ENCODE measurements at regions not wholly inside any gene's neighbourhood (a gene's known extent, or its start where the extent isn't known, plus 50 kb on each side); places are given as distances from the start of the nearest gene placed in this dataset.
A peak's percentile ranks its signal among the peaks of the same experiment; 100 is the strongest.
"Not testable (repeated sequence)": the region's sequence is repeated elsewhere in the genome, so short reads cannot be mapped to it uniquely, and the experiment has no call there.

- DNase-seq: no peak
Observed at GRCh38 chr4:184907810-184908209, 82.0 kb upstream of the ACSL1 start.

GRCh38 chr4:184911310-184911709 lies 85.5 kb upstream of the ACSL1 start:
- peak in 1 of 2 donors; percentile 4 for DNase-seq

GRCh38 chr4:184913356-184914143 lies 87.8 kb upstream of the ACSL1 start:
- DNase-seq: no peak

GRCh38 chr4:184918799-184919198 lies 93.0 kb upstream of the ACSL1 start:
- not testable (repeated sequence) for DNase-seq

GRCh38 chr4:184921456-184921855 lies 95.7 kb upstream of the ACSL1 start:
- no peak for DNase-seq

- DNase-seq: no peak
Observed at GRCh38 chr4:184922301-184922700, 96.0 kb upstream of the HELT start.

GRCh38 chr4:184924516-184924915 lies 93.8 kb upstream of the HELT start:
- no peak for DNase-seq

- no peak for DNase-seq
Observed at GRCh38 chr4:184929476-184929875, 88.8 kb upstream of the HELT start.

- no peak for DNase-seq
Observed at GRCh38 chr4:184930026-184930425, 88.3 kb upstream of the HELT start.

- DNase-seq: no peak
Observed at GRCh38 chr4:184932343-184932742, 85.9 kb upstream of the HELT start.

GRCh38 chr4:184933311-184933710 lies 85.0 kb upstream of the HELT start:
- DNase-seq: no peak

GRCh38 chr4:184934184-184934583 lies 84.1 kb upstream of the HELT start:
- DNase-seq: no peak

- no peak for DNase-seq
Observed at GRCh38 chr4:184934961-184935360, 83.3 kb upstream of the HELT start.

GRCh38 chr4:184936071-184936470 lies 82.2 kb upstream of the HELT start:
- no peak for DNase-seq

GRCh38 chr4:184937030-184937710 lies 81.1 kb upstream of the HELT start:
- DNase-seq: no peak

- no peak for DNase-seq
Observed at GRCh38 chr4:184937745-184938144, 80.5 kb upstream of the HELT start.

- no peak for DNase-seq
Observed at GRCh38 chr4:184938871-184939270, 79.4 kb upstream of the HELT start.

GRCh38 chr4:184939978-184940377 lies 78.3 kb upstream of the HELT start:
- DNase-seq: no peak

GRCh38 chr4:184940500-184940899 lies 77.8 kb upstream of the HELT start:
- DNase-seq: no peak

GRCh38 chr4:184941671-184942418 lies 76.4 kb upstream of the HELT start:
- DNase-seq: no peak

GRCh38 chr4:184942444-184943425 lies 75.6 kb upstream of the HELT start:
- no peak for DNase-seq

GRCh38 chr4:184949020-184949419 lies 69.3 kb upstream of the HELT start:
- no peak for DNase-seq
